ENCODE measurements at regions not wholly inside any gene's neighbourhood (a gene's known extent, or its start where the extent isn't known, plus 50 kb on each side); places are given as distances from the start of the nearest gene placed in this dataset.

DNA sequence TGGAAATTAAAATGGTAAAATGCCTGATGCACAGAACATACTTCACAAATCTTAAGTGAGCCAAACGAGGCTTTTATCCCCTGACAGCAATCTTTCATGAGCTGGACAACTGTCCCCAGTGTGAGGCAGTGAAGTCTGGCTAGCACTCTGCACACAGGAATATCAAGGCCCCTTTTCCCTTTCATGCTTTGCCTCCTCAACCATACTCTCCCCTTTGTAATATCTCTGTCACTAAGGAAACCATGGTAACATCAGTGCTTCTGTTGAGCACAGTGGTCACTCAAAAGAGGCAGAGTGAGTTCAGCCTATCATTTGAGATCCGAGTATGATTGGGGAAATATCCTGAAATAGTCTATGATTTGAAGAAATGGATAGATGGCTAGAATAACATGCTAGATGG, 318.3 kb downstream of the ENC1 start:
- TF ChIP-seq, protein P1, sequence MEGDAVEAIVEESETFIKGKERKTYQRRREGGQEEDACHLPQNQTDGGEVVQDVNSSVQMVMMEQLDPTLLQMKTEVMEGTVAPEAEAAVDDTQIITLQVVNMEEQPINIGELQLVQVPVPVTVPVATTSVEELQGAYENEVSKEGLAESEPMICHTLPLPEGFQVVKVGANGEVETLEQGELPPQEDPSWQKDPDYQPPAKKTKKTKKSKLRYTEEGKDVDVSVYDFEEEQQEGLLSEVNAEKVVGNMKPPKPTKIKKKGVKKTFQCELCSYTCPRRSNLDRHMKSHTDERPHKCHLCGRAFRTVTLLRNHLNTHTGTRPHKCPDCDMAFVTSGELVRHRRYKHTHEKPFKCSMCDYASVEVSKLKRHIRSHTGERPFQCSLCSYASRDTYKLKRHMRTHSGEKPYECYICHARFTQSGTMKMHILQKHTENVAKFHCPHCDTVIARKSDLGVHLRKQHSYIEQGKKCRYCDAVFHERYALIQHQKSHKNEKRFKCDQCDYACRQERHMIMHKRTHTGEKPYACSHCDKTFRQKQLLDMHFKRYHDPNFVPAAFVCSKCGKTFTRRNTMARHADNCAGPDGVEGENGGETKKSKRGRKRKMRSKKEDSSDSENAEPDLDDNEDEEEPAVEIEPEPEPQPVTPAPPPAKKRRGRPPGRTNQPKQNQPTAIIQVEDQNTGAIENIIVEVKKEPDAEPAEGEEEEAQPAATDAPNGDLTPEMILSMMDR (IDR thresholded peaks at IDR 0.05; ENCODE audit: low read length) = no peak
- TF ChIP-seq EZH2phosphoT487 (IDR thresholded peaks at IDR 0.05; ENCODE audit: low read length) (no peak), EZH2 (optimal IDR thresholded peaks at IDR 0.05; ENCODE audit: low read depth, low read length) (no peak)
